Effector CD8-positive, alpha-beta T cell (primary cell): ENCODE measurements at regions not wholly inside any gene's neighbourhood (a gene's known extent, or its start where the extent isn't known, plus 50 kb on each side); places are given as distances from the start of the nearest gene placed in this dataset.

Experiments used
- DNase-seq: peaks from one replicate; lab custom pipeline; 2025; lab: John Stamatoyannopoulos, UW

- no peak for DNase-seq
These were observed 822.8 kb upstream of the CDH2 start for GRCh38 chr18:28999726-29000125.

GRCh38 chr18:28995319-28995718, 818.4 kb upstream of the CDH2 start:
- no peak for DNase-seq

- no peak for DNase-seq
These were observed 807.8 kb upstream of the CDH2 start for GRCh38 chr18:28984731-28985130.

- no peak for DNase-seq
These were observed 797.6 kb upstream of the CDH2 start for GRCh38 chr18:28974504-28974903.

- no peak for DNase-seq
These were observed 796.4 kb upstream of the CDH2 start for GRCh38 chr18:28973324-28973723.

- no peak for DNase-seq
These were observed 795.5 kb upstream of the CDH2 start for GRCh38 chr18:28972333-28972907.

GRCh38 chr18:28963481-28963880, 786.6 kb upstream of the CDH2 start:
- no peak for DNase-seq

- DNase-seq, result no peak
These were observed 784.8 kb upstream of the CDH2 start for GRCh38 chr18:28961669-28962228.

- DNase-seq, result no peak
These were observed 783.2 kb upstream of the CDH2 start for GRCh38 chr18:28960146-28960545.

GRCh38 chr18:28952339-28952738, 775.4 kb upstream of the CDH2 start:
- no peak for DNase-seq

GRCh38 chr18:28947900-28948299, 771.0 kb upstream of the CDH2 start:
- DNase-seq, result no peak

- DNase-seq, result no peak
These were observed 769.5 kb upstream of the CDH2 start for GRCh38 chr18:28946471-28946870.

GRCh38 chr18:28922936-28923335, 746.0 kb upstream of the CDH2 start:
- DNase-seq, result no peak

GRCh38 chr18:28916456-28916855, 739.5 kb upstream of the CDH2 start:
- DNase-seq, result no peak

- no peak for DNase-seq
These were observed 728.6 kb upstream of the CDH2 start for GRCh38 chr18:28905509-28905908.

- no peak for DNase-seq
These were observed 727.9 kb upstream of the CDH2 start for GRCh38 chr18:28904789-28905364.

GRCh38 chr18:28903306-28903705, 726.4 kb upstream of the CDH2 start:
- DNase-seq, result no peak

GRCh38 chr18:28890791-28891190, 713.9 kb upstream of the CDH2 start:
- DNase-seq, result no peak

- DNase-seq, result no peak
These were observed 707.4 kb upstream of the CDH2 start for GRCh38 chr18:28884304-28884703.

- no peak for DNase-seq
These were observed 703.9 kb upstream of the CDH2 start for GRCh38 chr18:28880856-28881255.

GRCh38 chr18:28875059-28875458, 698.1 kb upstream of the CDH2 start:
- no peak for DNase-seq

GRCh38 chr18:28863396-28863795, 686.5 kb upstream of the CDH2 start:
- DNase-seq, result no peak

- no peak for DNase-seq
These were observed 681.3 kb upstream of the CDH2 start for GRCh38 chr18:28858248-28858647.

- no peak for DNase-seq
These were observed 679.1 kb upstream of the CDH2 start for GRCh38 chr18:28855989-28856388.
